ENCODE measurements at regions not wholly inside any gene's neighbourhood (a gene's known extent, or its start where the extent isn't known, plus 50 kb on each side); places are given as distances from the start of the nearest gene placed in this dataset.

GRCh38 chrX:110437686-110438085 lies 79.0 kb downstream of the RTL9 start:
- Histone ChIP-seq H3K27ac (ENCODE audit: control insufficient read depth, insufficient read depth, low read length) (no peak overlapping the region), H3K9ac (ENCODE audit: control insufficient read depth, extremely low read depth, insufficient read depth, low read length) (no peak overlapping the region), H3K4me1 (ENCODE audit: control insufficient read depth, extremely low read depth, insufficient read depth, low read length) (peaks cover 16% of the 10 kb centered on the region), H2AFZ (ENCODE audit: control insufficient read depth, low read length) (no peak overlapping the region), H3K27me3 (ENCODE audit: control insufficient read depth, extremely low read depth, insufficient read depth, low read length) (peaks cover 20% of the 10 kb centered on the region), H3K36me3 (ENCODE audit: control insufficient read depth in 2 of 2, extremely low read depth in 1 of 2, insufficient read depth in 2 of 2, low read length in 2 of 2) (no peaks in the 10 kb centered on the region), H3K9me3 (ENCODE audit: control insufficient read depth, low read depth, low read length) (no peaks in the 10 kb centered on the region), H3K79me2 (ENCODE audit: control insufficient read depth, insufficient read depth, low read length) (no peaks in the 10 kb centered on the region), H3K9me1 (ENCODE audit: control insufficient read depth, extremely low read depth, insufficient read depth, low read length) (no peaks in the 10 kb centered on the region), H4K20me1 (ENCODE audit: control insufficient read depth, extremely low read depth, insufficient read depth, low read length) (peaks cover 2% of the 10 kb centered on the region), H3K4me2 (ENCODE audit: control insufficient read depth, extremely low read depth, insufficient read depth, low read depth, low read length) (no peak overlapping the region), H3K4me3 (ENCODE audit: control insufficient read depth in 2 of 3, extremely low read depth in 1 of 3, insufficient read depth in 2 of 3, low read depth in 1 of 3, low read length in 3 of 3) (no peak overlapping the region)
- FAIRE-seq (peak; percentile 44), DNase-seq (ENCODE audit: low read depth, low spot score) (no peak)
- TF ChIP-seq CTCF (optimal IDR thresholded peaks at IDR 0.05 in 1 of 3, IDR thresholded peaks at IDR 0.05 in 1 of 3, conservative IDR thresholded peaks at IDR 0.05 in 1 of 3; ENCODE audit: extremely low read depth in 1 of 3, insufficient read depth in 2 of 3, low read length in 3 of 3) (no peak), EZH2 (IDR thresholded peaks at IDR 0.05; ENCODE audit: low read length) (no peak)
- dilution Hi-C loops (cut with MboI; ENCODE audit: extremely low pct_ligation_motif_present, low sequenced_read_pairs), result loop anchor here (25.0 kb wide), 1 partner anchor 400 kb away; no protein-coding TSS in a partner anchor

GRCh38 chrX:110440016-110440805 lies 81.6 kb downstream of the RTL9 start:
- dilution Hi-C loops (cut with MboI; ENCODE audit: extremely low pct_ligation_motif_present, low sequenced_read_pairs), result loop anchor here (25.0 kb wide), 1 partner anchor 397 kb away; no protein-coding TSS in a partner anchor
- no peak for FAIRE-seq
- H3K79me2 ChIP-seq (ENCODE audit: control insufficient read depth, insufficient read depth, low read length), result no peaks in the 10 kb centered on the region

More at GRCh38 chrX:110440016-110440805, 81.6 kb downstream of the RTL9 start:
- no peak for TF ChIP-seq CTCF (optimal IDR thresholded peaks at IDR 0.05 in 1 of 3, IDR thresholded peaks at IDR 0.05 in 1 of 3, conservative IDR thresholded peaks at IDR 0.05 in 1 of 3; ENCODE audit: extremely low read depth in 1 of 3, insufficient read depth in 2 of 3, low read length in 3 of 3)
- TF ChIP-seq EZH2 (IDR thresholded peaks at IDR 0.05; ENCODE audit: low read length), result no peak
- Histone ChIP-seq H3K9me1 (ENCODE audit: control insufficient read depth, extremely low read depth, insufficient read depth, low read length) (no peaks in the 10 kb centered on the region), H3K36me3 (ENCODE audit: control insufficient read depth in 2 of 2, extremely low read depth in 1 of 2, insufficient read depth in 2 of 2, low read length in 2 of 2) (no peaks in the 10 kb centered on the region), H3K9ac (ENCODE audit: control insufficient read depth, extremely low read depth, insufficient read depth, low read length) (no peak overlapping the region), H4K20me1 (ENCODE audit: control insufficient read depth, extremely low read depth, insufficient read depth, low read length) (no peaks in the 10 kb centered on the region), H3K9me3 (ENCODE audit: control insufficient read depth, low read depth, low read length) (no peaks in the 10 kb centered on the region), H3K4me2 (ENCODE audit: control insufficient read depth, extremely low read depth, insufficient read depth, low read depth, low read length) (no peak overlapping the region), H2AFZ (ENCODE audit: control insufficient read depth, low read length) (no peak overlapping the region), H3K27ac (ENCODE audit: control insufficient read depth, insufficient read depth, low read length) (no peak overlapping the region), H3K4me1 (ENCODE audit: control insufficient read depth, extremely low read depth, insufficient read depth, low read length) (peaks cover 16% of the 10 kb centered on the region), H3K4me3 (ENCODE audit: control insufficient read depth in 2 of 3, extremely low read depth in 1 of 3, insufficient read depth in 2 of 3, low read depth in 1 of 3, low read length in 3 of 3) (no peak overlapping the region), H3K27me3 (ENCODE audit: control insufficient read depth, extremely low read depth, insufficient read depth, low read length) (peaks cover 20% of the 10 kb centered on the region)
- DNase-seq (ENCODE audit: low read depth, low spot score), result no peak

Measured in keratinocyte (primary cell).